ENCODE measurements at regions not wholly inside any gene's neighbourhood (a gene's known extent, or its start where the extent isn't known, plus 50 kb on each side); places are given as distances from the start of the nearest gene placed in this dataset.

- no peak for TF ChIP-seq CTCF (IDR thresholded peaks at IDR 0.05)
- no peak for TF ChIP-seq POLR2A (IDR thresholded peaks at IDR 0.05)
These were observed 148.3 kb upstream of the PRPS1L1 start for GRCh38 chr7:18175801-18176450.
